ENCODE measurements at regions not wholly inside any gene's neighbourhood (a gene's known extent, or its start where the extent isn't known, plus 50 kb on each side); places are given as distances from the start of the nearest gene placed in this dataset.

DNA sequence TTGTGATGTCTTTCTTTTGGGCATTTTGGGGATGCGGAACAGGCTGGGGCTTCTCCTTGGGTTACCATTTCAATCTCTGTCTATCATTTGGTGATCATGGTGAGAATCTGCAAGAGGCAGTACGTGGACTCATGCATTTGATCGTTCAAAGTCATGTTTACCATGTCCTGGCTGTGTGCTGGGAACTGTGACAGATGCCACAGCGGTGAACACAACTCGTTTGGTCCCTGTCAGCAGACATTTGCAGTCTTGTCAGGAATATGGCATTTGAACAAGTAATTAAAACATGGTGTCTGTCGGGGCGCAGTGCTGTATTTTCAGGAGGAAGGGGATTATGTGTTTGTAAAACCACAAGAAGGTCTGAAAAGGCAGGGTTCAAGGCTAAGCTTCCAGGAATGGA, 103.3 kb upstream of the IGSF21 start:
- Histone ChIP-seq H3K4me1 (ENCODE audit: control insufficient read depth in 1 of 2, extremely low read depth in 1 of 2, insufficient read depth in 2 of 2, low read length in 2 of 2) (no peaks in the 10 kb centered on the region), H3K4me3 (ENCODE audit: control insufficient read depth in 1 of 2, extremely low read depth in 1 of 2, low read length in 1 of 2) (no peak overlapping the region), H3K9me3 (no peaks in the 10 kb centered on the region), H3K27me3 (replicated peaks in 1 of 2; ENCODE audit: control insufficient read depth in 2 of 2, extremely low read depth in 1 of 2, insufficient read depth in 2 of 2, low read length in 1 of 2) (peaks cover 0 to 33% of the 10 kb centered on the region in 2 experiments), H3K27ac (ENCODE audit: low read length) (no peak overlapping the region), H3K36me3 (ENCODE audit: control insufficient read depth in 2 of 2, extremely low read depth in 1 of 2, insufficient read depth in 1 of 2, low read length in 1 of 2) (no peaks in the 10 kb centered on the region)
- CTCF ChIA-PET = no interaction called here
- H3K27me3 Mint-ChIP-seq = peaks cover 19 to 31% of the 10 kb centered on the region in 2 donors
- H3K27ac Mint-ChIP-seq = no peak overlapping the region
- no peak for DNase-seq
- POLR2A ChIA-PET = no interaction called here
- no peak overlapping the region for H3K4me3 Mint-ChIP-seq
- ATAC-seq (replicated peaks in 1 of 4) = no peak
- H3K36me3 Mint-ChIP-seq = no peaks in the 10 kb centered on the region
- H3K4me1 Mint-ChIP-seq = no peaks in the 10 kb centered on the region
- no peaks in the 10 kb centered on the region for H3K9me3 Mint-ChIP-seq
- 83% methylated on average over 5 of the region's 7 CpGs for WGBS (ENCODE audit: insufficient coverage)

DNA sequence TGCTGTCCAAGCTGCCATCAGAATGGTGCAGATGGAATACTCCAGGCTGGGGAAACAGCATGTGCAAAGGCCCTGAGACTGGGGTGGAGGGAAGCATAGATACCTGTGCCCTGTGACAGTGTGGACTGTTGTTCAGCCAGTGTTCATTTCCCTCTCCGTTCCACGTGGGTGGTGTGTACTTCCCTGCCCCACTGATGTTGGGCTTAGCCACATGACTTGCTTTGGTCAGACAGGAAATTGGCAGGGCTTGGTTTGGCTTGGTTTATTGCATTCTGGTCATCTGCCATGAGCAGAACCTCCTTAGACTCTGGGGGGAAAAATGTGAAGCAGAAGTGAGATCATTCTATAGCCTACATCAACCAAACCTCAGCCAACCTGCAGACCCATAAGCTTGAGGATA, 102.4 kb upstream of the IGSF21 start:
- H3K4me1 ChIP-seq (ENCODE audit: control insufficient read depth in 1 of 2, extremely low read depth in 1 of 2, insufficient read depth in 2 of 2, low read length in 2 of 2) = no peaks in the 10 kb centered on the region
- DNase-seq (no peak), ATAC-seq (replicated peaks in 1 of 4) (no peak)
- no peaks in the 10 kb centered on the region for H3K36me3 ChIP-seq (ENCODE audit: control insufficient read depth in 2 of 2, extremely low read depth in 1 of 2, insufficient read depth in 1 of 2, low read length in 1 of 2)
- Mint-ChIP-seq H3K4me3 (no peak overlapping the region), H3K27me3 (peaks cover 19 to 36% of the 10 kb centered on the region in 2 donors), H3K9me3 (no peaks in the 10 kb centered on the region), H3K36me3 (no peaks in the 10 kb centered on the region), H3K4me1 (no peaks in the 10 kb centered on the region), H3K27ac (no peak overlapping the region)
- 63% methylated on average over 2 of the region's 2 CpGs for WGBS (ENCODE audit: insufficient coverage)
- H3K27ac ChIP-seq (ENCODE audit: low read length) = no peak overlapping the region
- POLR2A ChIA-PET = no interaction called here
- H3K4me3 ChIP-seq (ENCODE audit: control insufficient read depth in 1 of 2, extremely low read depth in 1 of 2, low read length in 1 of 2) = no peak overlapping the region
- CTCF ChIA-PET = no interaction called here
- H3K9me3 ChIP-seq = no peaks in the 10 kb centered on the region
- H3K27me3 ChIP-seq (replicated peaks in 1 of 2; ENCODE audit: control insufficient read depth in 2 of 2, extremely low read depth in 1 of 2, insufficient read depth in 2 of 2, low read length in 1 of 2) = peaks cover 0 to 33% of the 10 kb centered on the region in 2 experiments

DNA sequence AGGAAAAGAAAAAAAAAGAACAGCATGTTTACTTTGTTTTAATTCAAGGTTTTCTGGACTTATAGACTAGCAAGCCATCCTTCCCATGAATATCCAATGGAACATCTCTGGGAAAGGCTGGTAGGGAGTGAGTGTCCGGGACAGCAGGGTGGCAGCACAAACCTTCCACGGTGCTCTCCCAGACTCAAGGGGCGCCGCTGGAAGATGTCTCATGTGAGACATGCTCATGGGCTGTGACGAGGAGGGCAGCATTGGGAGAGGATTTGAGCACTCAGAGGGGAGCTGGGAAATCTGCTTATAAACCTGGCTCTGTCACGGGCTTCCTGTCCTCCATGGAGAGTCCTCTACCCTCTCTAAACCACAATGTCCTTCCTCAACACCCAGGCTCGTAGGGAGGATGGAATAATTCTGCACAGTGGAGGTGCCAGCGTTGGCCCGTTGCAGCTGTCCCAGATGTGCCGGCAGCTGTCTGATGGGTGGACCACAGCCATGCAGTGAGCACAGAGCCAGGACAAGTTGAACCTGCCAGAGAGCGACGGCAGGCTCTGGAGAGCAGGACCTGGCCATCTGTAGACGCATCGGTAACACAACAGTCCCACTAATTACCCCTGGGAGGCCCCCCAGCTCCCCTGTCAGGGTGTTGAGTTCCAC, 100.1 kb upstream of the IGSF21 start:
- H3K4me3 ChIP-seq (ENCODE audit: control insufficient read depth in 1 of 2, extremely low read depth in 1 of 2, low read length in 1 of 2) = no peak overlapping the region
- H3K27me3 Mint-ChIP-seq = peaks cover 23 to 44% of the 10 kb centered on the region in 2 donors
- no peaks in the 10 kb centered on the region for H3K4me1 Mint-ChIP-seq
- no peaks in the 10 kb centered on the region for H3K4me1 ChIP-seq (ENCODE audit: control insufficient read depth in 1 of 2, extremely low read depth in 1 of 2, insufficient read depth in 2 of 2, low read length in 2 of 2)
- no peaks in the 10 kb centered on the region for H3K36me3 ChIP-seq (ENCODE audit: control insufficient read depth in 2 of 2, extremely low read depth in 1 of 2, insufficient read depth in 1 of 2, low read length in 1 of 2)
- H3K4me3 Mint-ChIP-seq = no peak overlapping the region
- WGBS (ENCODE audit: insufficient coverage) = 81% methylated on average over 5 of the region's 14 CpGs
- H3K27ac Mint-ChIP-seq = no peak overlapping the region
- peaks cover 0 to 4% (median 0%) of the 10 kb centered on the region in 3 donors for H3K9me3 Mint-ChIP-seq
- ChIA-PET POLR2A (no interaction called here), CTCF (no interaction called here)
- no peaks in the 10 kb centered on the region for H3K9me3 ChIP-seq
- DNase-seq = no peak
- no peaks in the 10 kb centered on the region for H3K36me3 Mint-ChIP-seq
- H3K27me3 ChIP-seq (replicated peaks in 1 of 2; ENCODE audit: control insufficient read depth in 2 of 2, extremely low read depth in 1 of 2, insufficient read depth in 2 of 2, low read length in 1 of 2) = peaks cover 0 to 33% of the 10 kb centered on the region in 2 experiments
- H3K27ac ChIP-seq (ENCODE audit: low read length) = no peak overlapping the region
- no peak for ATAC-seq (replicated peaks in 1 of 4)

DNA sequence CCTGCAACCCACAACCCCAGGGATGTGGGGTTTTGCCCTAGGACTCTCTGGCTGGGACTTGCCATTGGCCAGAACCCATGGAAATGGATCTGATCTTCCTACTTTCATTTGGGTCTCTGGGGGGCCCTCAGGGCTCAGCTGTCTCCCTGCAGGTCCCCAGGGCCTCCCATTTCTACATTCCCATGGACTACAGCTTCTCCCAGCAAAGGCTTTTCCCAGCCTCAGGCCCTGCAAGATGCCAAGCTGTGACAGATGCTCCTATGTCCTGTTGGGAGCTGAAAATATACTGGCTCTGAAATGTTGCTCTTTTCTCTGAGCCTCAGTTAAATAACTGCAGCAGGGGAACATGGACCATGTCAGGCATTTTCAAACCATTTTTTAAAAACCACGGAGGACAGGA, 99.5 kb upstream of the IGSF21 start:
- Mint-ChIP-seq H3K27me3 (peaks cover 23 to 42% of the 10 kb centered on the region in 2 donors), H3K27ac (no peak overlapping the region), H3K4me1 (no peaks in the 10 kb centered on the region), H3K9me3 (peaks cover 0 to 4% (median 0%) of the 10 kb centered on the region in 3 donors), H3K4me3 (no peak overlapping the region), H3K36me3 (no peaks in the 10 kb centered on the region)
- no peak for DNase-seq
- no peak for ATAC-seq (replicated peaks in 1 of 4)
- no peaks in the 10 kb centered on the region for H3K9me3 ChIP-seq
- H3K27ac ChIP-seq (ENCODE audit: low read length) = no peak overlapping the region
- no peak overlapping the region for H3K4me3 ChIP-seq (ENCODE audit: control insufficient read depth in 1 of 2, extremely low read depth in 1 of 2, low read length in 1 of 2)
- 56% methylated on average over 1 of the region's 1 CpG for WGBS (ENCODE audit: insufficient coverage)
- ChIA-PET CTCF (no interaction called here), POLR2A (no interaction called here)
- peaks cover 0 to 28% of the 10 kb centered on the region in 2 experiments for H3K27me3 ChIP-seq (replicated peaks in 1 of 2; ENCODE audit: control insufficient read depth in 2 of 2, extremely low read depth in 1 of 2, insufficient read depth in 2 of 2, low read length in 1 of 2)
- no peaks in the 10 kb centered on the region for H3K36me3 ChIP-seq (ENCODE audit: control insufficient read depth in 2 of 2, extremely low read depth in 1 of 2, insufficient read depth in 1 of 2, low read length in 1 of 2)
- no peaks in the 10 kb centered on the region for H3K4me1 ChIP-seq (ENCODE audit: control insufficient read depth in 1 of 2, extremely low read depth in 1 of 2, insufficient read depth in 2 of 2, low read length in 2 of 2)

DNA sequence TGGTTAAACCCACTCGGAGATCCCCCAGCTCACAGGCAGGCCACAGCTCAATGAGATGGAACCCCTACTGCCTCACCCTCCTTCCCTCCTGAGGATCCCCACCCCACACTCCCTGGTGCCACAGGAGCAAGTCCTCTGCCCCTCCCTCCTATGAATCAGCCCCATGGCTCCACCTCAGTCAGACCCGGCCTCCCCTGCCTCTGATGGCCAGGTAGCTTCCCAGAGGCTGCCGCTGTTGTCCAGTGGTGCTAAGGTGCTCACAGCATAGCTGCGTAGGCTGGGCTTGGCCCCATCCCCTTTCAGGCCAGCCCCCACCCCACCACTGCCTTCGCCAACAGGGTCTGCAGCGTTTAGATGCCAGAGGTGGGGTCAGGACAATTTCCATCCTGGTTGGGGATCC, 98.5 kb upstream of the IGSF21 start:
- Histone ChIP-seq H3K36me3 (ENCODE audit: control insufficient read depth in 2 of 2, extremely low read depth in 1 of 2, insufficient read depth in 1 of 2, low read length in 1 of 2) (no peaks in the 10 kb centered on the region), H3K27ac (ENCODE audit: low read length) (no peak overlapping the region), H3K9me3 (no peaks in the 10 kb centered on the region), H3K4me1 (ENCODE audit: control insufficient read depth in 1 of 2, extremely low read depth in 1 of 2, insufficient read depth in 2 of 2, low read length in 2 of 2) (no peaks in the 10 kb centered on the region), H3K4me3 (ENCODE audit: control insufficient read depth in 1 of 2, extremely low read depth in 1 of 2, low read length in 1 of 2) (no peak overlapping the region), H3K27me3 (replicated peaks in 1 of 2; ENCODE audit: control insufficient read depth in 2 of 2, extremely low read depth in 1 of 2, insufficient read depth in 2 of 2, low read length in 1 of 2) (peaks cover 0 to 28% of the 10 kb centered on the region in 2 experiments)
- peaks cover 20 to 44% of the 10 kb centered on the region in 2 donors for H3K27me3 Mint-ChIP-seq
- ChIA-PET POLR2A (no interaction called here), CTCF (no interaction called here)
- H3K9me3 Mint-ChIP-seq = peaks cover 0 to 4% (median 0%) of the 10 kb centered on the region in 3 donors
- WGBS (ENCODE audit: insufficient coverage) = 34% methylated on average over 5 of the region's 6 CpGs
- H3K4me3 Mint-ChIP-seq = no peak overlapping the region
- DNase-seq = no peak
- H3K27ac Mint-ChIP-seq = no peak overlapping the region
- H3K4me1 Mint-ChIP-seq = no peaks in the 10 kb centered on the region
- no peak for ATAC-seq (replicated peaks in 1 of 4)
- H3K36me3 Mint-ChIP-seq = no peaks in the 10 kb centered on the region

DNA sequence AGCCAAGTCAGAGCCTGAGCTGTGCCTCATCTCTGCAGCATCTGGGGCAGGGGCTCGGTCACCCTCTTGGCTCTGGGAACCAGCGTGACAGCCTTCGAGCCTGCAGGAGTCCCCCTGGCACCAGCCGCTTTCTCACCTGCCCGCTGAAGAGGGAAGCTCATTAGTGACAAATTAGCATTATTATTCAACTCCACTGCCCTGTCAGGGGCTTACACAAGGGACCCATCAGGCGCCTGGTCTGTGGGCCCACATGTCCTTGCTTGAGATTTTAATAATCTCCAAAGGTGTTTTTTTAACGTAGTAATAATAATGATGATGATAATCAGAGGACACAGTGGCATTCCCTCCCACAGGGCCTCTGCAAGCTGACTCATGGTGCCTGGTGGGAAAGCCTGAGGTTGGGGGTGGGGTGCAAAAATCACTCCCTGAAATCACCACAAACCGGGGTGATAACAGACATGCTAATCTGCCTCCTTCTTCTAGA, 98.1 kb upstream of the IGSF21 start:
- Mint-ChIP-seq H3K4me3 (no peak overlapping the region), H3K27me3 (peaks cover 22 to 43% of the 10 kb centered on the region in 2 donors), H3K9me3 (peaks cover 0 to 4% (median 0%) of the 10 kb centered on the region in 3 donors), H3K27ac (no peak overlapping the region), H3K36me3 (no peaks in the 10 kb centered on the region), H3K4me1 (no peaks in the 10 kb centered on the region)
- Histone ChIP-seq H3K9me3 (no peaks in the 10 kb centered on the region), H3K4me1 (ENCODE audit: control insufficient read depth in 1 of 2, extremely low read depth in 1 of 2, insufficient read depth in 2 of 2, low read length in 2 of 2) (no peaks in the 10 kb centered on the region), H3K36me3 (ENCODE audit: control insufficient read depth in 2 of 2, extremely low read depth in 1 of 2, insufficient read depth in 1 of 2, low read length in 1 of 2) (no peaks in the 10 kb centered on the region), H3K27ac (ENCODE audit: low read length) (no peak overlapping the region), H3K27me3 (replicated peaks in 1 of 2; ENCODE audit: control insufficient read depth in 2 of 2, extremely low read depth in 1 of 2, insufficient read depth in 2 of 2, low read length in 1 of 2) (peaks cover 0 to 28% of the 10 kb centered on the region in 2 experiments), H3K4me3 (ENCODE audit: control insufficient read depth in 1 of 2, extremely low read depth in 1 of 2, low read length in 1 of 2) (no peak overlapping the region)
- 9% methylated on average over 6 of the region's 8 CpGs for WGBS (ENCODE audit: insufficient coverage)
- ChIA-PET POLR2A (no interaction called here), CTCF (no interaction called here)
- no peak for ATAC-seq (replicated peaks in 1 of 4)
- DNase-seq = no peak

DNA sequence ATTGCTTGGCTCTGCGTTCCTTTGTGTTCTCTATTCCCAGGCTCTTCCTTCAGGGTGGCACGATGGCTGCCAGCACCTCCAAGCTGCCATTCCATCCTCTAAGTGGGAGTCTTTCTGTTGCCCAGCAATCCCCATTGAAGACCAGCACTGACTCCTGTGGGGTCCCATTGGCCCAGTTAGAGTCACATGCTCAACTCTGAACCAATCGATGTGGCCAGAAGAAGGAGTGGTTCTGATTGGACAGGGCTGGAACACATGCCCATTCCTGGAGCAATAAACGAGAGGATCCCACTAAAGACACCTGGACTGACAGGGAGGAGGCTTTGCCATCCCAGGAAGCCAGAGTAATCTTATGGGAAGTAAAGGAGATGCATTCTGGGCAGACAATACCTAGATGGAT, 97.2 kb upstream of the IGSF21 start:
- peaks cover 29 to 50% of the 10 kb centered on the region in 2 donors for H3K27me3 Mint-ChIP-seq

More for the DNA sequence above, 97.2 kb upstream of the IGSF21 start:
- DNase-seq = no peak
- Mint-ChIP-seq H3K4me3 (no peak overlapping the region), H3K4me1 (no peaks in the 10 kb centered on the region), H3K27ac (no peak overlapping the region), H3K36me3 (no peaks in the 10 kb centered on the region), H3K9me3 (peaks cover 0 to 4% (median 0%) of the 10 kb centered on the region in 3 donors)
- ChIA-PET CTCF (no interaction called here), POLR2A (no interaction called here)
- Histone ChIP-seq H3K27me3 (replicated peaks in 1 of 2; ENCODE audit: control insufficient read depth in 2 of 2, extremely low read depth in 1 of 2, insufficient read depth in 2 of 2, low read length in 1 of 2) (peaks cover 0 to 26% of the 10 kb centered on the region in 2 experiments), H3K9me3 (no peaks in the 10 kb centered on the region), H3K4me1 (ENCODE audit: control insufficient read depth in 1 of 2, extremely low read depth in 1 of 2, insufficient read depth in 2 of 2, low read length in 2 of 2) (no peaks in the 10 kb centered on the region), H3K36me3 (ENCODE audit: control insufficient read depth in 2 of 2, extremely low read depth in 1 of 2, insufficient read depth in 1 of 2, low read length in 1 of 2) (no peaks in the 10 kb centered on the region), H3K27ac (ENCODE audit: low read length) (no peak overlapping the region), H3K4me3 (ENCODE audit: control insufficient read depth in 1 of 2, extremely low read depth in 1 of 2, low read length in 1 of 2) (no peak overlapping the region)
- WGBS (ENCODE audit: insufficient coverage) = 78% methylated on average over 4 of the region's 4 CpGs
- ATAC-seq (replicated peaks in 1 of 4) = no peak

All from T-cell (primary cell).